GM18907 (cell line): ENCODE measurements at regions not wholly inside any gene's neighbourhood (a gene's known extent, or its start where the extent isn't known, plus 50 kb on each side); places are given as distances from the start of the nearest gene placed in this dataset.
A peak's percentile ranks its signal among the peaks of the same experiment; 100 is the strongest.
"Not testable (repeated sequence)": the region's sequence is repeated elsewhere in the genome, so short reads cannot be mapped to it uniquely, and the experiment has no call there.

Experiments
- ATAC-seq: cut with Tn5 transposase; IDR thresholded peaks from one replicate; pipeline ENCODE4 v1.9.1; 2021; ENCODE audit warnings: mild to moderate bottlenecking, moderate library complexity; ENCODE audit not compliant: unreplicated experiment

DNA sequence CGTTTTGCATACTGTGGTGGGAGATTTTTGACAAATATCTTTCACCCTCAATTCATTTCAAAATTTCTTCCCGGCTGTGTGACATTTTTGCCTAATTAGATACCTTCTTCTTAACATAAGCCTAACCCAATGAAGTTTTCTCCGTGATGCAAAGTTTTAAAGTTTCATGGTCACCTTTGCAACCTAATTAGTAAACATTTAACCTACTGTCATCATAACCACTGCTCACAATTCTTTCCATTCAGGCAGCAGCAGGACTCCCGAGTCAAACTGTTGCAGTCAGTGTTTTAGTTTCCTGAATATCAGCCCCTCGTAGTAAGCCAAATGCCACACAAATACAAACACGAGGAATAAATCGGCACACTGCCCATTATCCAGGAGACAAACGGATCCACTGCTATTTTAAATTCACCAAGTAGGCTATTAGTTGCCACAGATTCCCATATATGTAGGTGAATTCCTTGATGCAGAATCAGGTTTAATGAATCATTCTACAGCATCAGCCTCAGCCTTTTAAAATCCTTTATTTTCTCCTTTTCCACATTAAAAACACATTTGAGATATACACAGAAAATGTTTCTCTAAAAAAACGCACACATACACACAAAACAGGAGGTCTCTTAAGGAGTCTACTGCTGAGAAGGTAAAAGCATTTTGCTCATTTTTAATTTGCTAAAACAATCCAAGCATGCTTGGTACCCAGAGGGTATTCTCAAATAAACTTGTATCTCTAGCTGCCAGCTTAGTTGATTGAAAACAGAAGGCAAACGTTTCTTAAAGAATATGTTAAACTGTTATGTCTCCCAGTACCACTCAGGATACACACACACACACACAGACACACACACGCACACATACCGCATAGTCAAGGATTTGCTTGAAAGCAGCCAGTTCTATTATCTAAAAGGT lies 106.5 kb upstream of the KCTD1 start:
- ATAC-seq, result no peak

- ATAC-seq, result no peak
Measured at GRCh38 chr18:26653943-26654615, 105.7 kb upstream of the KCTD1 start.

GRCh38 chr18:26652501-26652900 lies 104.1 kb upstream of the KCTD1 start:
- no peak for ATAC-seq

- ATAC-seq, result peak; percentile 4
Measured at GRCh38 chr18:26650310-26651268, 102.2 kb upstream of the KCTD1 start.

GRCh38 chr18:26649193-26649543 lies 100.8 kb upstream of the KCTD1 start:
- ATAC-seq, result no peak

- peak; percentile 38 for ATAC-seq
Measured at GRCh38 chr18:26648509-26649192, 100.3 kb upstream of the KCTD1 start.

GRCh38 chr18:26646901-26647300 lies 98.5 kb upstream of the KCTD1 start:
- no peak for ATAC-seq

DNA sequence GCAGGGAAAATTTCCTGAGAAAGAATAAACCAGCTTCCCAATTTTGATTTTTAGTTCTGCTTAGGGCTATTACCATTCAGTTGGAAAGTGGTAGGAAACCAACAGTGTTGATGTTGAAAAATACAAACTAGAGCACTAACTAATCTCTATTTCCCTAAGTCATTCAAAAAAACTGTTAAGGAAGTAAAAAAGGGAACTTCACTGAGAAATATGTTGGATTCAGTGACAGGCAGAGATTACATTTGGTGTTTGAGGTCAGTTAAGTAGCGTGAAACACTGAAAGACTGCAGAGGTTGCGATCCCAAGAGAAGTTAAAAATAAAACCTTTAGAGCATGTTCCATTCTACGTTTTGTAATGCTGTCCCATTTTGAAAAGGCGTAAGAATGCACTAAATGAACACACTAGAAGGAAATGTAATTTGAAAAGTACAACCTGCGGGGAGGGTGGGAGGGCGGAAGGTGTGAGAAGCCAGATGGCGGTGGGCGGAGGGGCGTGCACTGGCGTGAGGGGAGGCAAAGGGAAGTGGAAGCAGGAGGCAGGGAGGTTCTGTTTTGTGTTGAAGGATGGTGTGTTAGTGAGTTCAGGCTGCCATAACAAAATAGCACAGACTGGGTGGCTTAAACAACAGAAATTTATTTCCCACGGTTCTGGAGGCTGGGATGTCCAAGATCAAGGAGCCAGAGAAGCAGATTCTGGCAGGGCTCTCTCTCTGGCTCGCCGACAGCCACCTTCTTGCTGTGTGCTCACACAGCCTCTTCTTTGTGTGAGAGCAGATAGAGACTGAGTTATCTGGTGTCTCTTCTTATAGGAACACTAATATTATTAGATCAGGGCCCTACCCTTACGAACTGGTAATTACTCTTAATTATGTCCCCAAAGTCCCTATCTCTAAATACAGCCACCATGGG lies 94.3 kb upstream of the KCTD1 start:
- ATAC-seq, result no peak

- no peak for ATAC-seq
Measured at GRCh38 chr18:26640541-26640940, 92.2 kb upstream of the KCTD1 start.

- ATAC-seq, result no peak
Measured at GRCh38 chr18:26639149-26639548, 90.8 kb upstream of the KCTD1 start.

DNA sequence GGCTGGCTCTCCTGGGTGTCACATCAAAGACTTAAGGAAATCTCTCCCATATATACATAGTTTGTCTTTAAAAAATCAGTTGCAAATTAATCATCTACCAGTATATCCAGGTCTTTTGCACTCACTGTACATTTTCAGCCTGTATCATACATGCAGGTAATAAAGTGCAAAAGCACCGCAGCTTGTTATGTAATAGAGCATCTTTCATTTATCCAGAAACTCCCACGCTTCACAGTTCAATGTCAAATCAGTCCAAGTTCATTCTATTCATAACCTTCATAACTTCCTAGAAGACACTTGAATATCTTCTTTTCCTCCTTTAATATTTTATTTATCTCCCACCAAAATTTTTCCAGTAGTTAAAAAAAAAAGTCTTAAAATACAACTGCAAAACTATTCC lies 89.6 kb upstream of the KCTD1 start:
- no peak for ATAC-seq

- ATAC-seq, result no peak
Measured at GRCh38 chr18:26637324-26637723, 89.0 kb upstream of the KCTD1 start.

- no peak for ATAC-seq
Measured at GRCh38 chr18:26635466-26635865, 87.1 kb upstream of the KCTD1 start.

DNA sequence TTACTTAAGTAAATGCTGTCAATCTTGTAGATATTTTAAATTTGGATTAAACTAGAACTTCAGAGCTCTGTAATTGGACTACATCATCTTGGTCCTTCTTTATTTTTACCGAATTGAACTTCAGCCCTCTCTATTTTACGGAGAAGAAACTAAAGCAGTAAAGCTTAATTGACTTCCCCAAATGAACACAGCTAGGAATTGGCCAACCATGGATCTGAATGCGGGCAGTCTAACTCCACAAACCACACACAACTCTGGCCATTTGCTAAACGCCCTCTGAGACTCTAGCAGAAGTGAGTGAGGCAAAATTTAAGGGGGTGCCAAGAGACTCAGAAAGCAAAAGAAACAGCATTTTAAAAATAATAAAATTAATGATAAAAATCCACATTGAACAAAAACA lies 86.3 kb upstream of the KCTD1 start:
- no peak for ATAC-seq

GRCh38 chr18:26631135-26631534 lies 82.8 kb upstream of the KCTD1 start:
- no peak for ATAC-seq

DNA sequence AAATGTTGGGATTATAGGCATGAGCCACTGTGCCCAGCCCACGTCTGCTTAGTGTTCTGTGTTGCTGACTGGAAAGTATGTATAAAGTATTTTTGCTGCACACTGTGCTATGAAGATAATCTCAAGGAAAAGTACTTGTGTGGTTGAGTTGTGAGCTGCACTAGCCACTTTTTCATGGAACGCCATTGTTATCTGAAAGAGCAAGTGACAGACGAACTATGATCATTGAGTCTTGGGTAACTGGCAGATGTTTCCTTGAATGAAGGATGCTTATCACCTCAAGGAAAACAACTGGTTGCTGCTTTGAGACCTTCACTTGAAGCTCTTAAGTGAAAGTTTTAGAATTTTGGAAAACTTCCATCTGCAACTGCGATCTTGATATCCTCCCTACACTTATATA lies 82.2 kb upstream of the KCTD1 start:
- no peak for ATAC-seq

- ATAC-seq, result no peak
Measured at GRCh38 chr18:26628017-26628416, 79.7 kb upstream of the KCTD1 start.

DNA sequence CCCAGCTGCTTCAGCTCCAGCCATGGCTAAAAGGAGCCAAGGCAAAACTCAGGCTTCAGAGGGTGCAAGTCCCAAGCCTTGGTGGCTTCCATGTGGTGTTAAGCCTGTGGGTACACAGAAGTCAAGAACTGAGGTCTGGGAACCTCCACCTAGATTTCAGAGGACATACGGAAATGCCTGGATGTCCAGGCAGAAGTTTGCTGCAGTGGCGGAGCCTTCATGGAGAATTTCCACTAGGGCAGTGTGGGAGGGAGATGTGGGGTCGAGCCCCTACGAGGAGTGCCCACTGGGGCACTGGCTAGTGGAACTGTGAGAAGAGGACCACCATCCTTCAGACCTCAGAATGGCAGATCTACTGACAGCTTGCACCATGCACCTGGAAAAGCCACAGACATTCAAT lies 76.1 kb upstream of the KCTD1 start:
- ATAC-seq, result no peak

DNA sequence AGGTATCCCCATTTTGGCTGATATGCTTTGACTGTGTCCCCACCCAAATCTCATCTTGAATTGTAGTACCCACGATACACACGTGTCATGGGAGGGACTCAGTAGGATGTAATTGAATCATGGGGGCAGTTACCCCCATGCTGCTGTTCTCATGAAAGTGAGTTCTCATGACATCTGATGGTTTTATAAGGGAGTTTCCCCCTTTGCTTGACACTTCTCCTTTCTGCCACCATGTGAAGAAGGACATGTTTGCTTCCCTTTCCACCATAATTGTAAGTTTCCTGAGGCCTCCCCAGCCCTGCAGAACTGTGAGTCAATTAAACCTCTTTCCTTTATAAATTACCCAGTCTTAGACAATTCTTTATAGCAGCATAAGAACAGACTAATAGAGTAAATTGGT lies 75.0 kb upstream of the KCTD1 start:
- not testable (repeated sequence) for ATAC-seq
